H1 (cell line): ENCODE measurements at regions not wholly inside any gene's neighbourhood (a gene's known extent, or its start where the extent isn't known, plus 50 kb on each side); places are given as distances from the start of the nearest gene placed in this dataset.

ENCODE experiments used
- CTCF ChIA-PET: fragments of 300-600 bp; sonication (Branson Sonifier 250); formaldehyde crosslinking; loops from one replicate; lab custom pipeline; 2021; ENCODE audit not compliant: partially characterized antibody; lab: Charles Lee
- POLR2A ChIA-PET: fragments of 300-600 bp; sonication (Branson Sonifier 250); formaldehyde crosslinking; loops from one replicate; lab custom pipeline; 2021; ENCODE audit warnings: inconsistent platforms; ENCODE audit not compliant: partially characterized antibody; lab: Charles Lee
- DNase-seq, 2 experiments: peaks; one replicate each; pipeline versions ENCODE4 v3.0.0 to v3.0.0-alpha.2; 2010 to 2022; ENCODE audit warnings: low spot score in 2 of 2, low read depth in 1 of 2, mixed read lengths in 1 of 2
- FAIRE-seq: peaks from 2 replicates; lab custom pipeline; 2011; peaks lifted over from hg19 to GRCh38; lab: Jason Lieb, UNC
- H2AFZ ChIP-seq: 2 replicates; pipeline ENCODE4 v1.8.1; 2012; ENCODE audit warnings: low read length, inconsistent platforms
- H2AK5ac ChIP-seq: 2 replicates; pipeline ENCODE4 v1.6.1; 2013; ENCODE audit warnings: low read depth, low read length
- H2BK120ac ChIP-seq: replicated peaks from 2 replicates; pipeline ENCODE3; 2013; ENCODE audit warnings: low read depth, low read length, inconsistent platforms
- H2BK12ac ChIP-seq: 2 replicates; pipeline ENCODE4 v1.6.1; 2013; ENCODE audit warnings: low read depth, low read length
- H2BK15ac ChIP-seq: 2 replicates; pipeline ENCODE4 v1.6.1; 2013; ENCODE audit warnings: low read length
- H2BK20ac ChIP-seq: 2 replicates; pipeline ENCODE4 v1.6.1; 2013; ENCODE audit warnings: low read length
- H2BK5ac ChIP-seq: 2 replicates; pipeline ENCODE4 v1.6.1; 2013; ENCODE audit warnings: low read depth, low read length
- H3K14ac ChIP-seq: 2 replicates; pipeline ENCODE4 v1.6.1; 2013; ENCODE audit warnings: inconsistent platforms; ENCODE audit not compliant: insufficient read length
- H3K18ac ChIP-seq: 2 replicates; pipeline ENCODE4 v1.6.1; 2013; ENCODE audit warnings: low read length; ENCODE audit errors: extremely low read depth
- H3K23ac ChIP-seq: 2 replicates; pipeline ENCODE4 v1.6.1; 2013; ENCODE audit warnings: inconsistent platforms; ENCODE audit not compliant: insufficient read length
- H3K23me2 ChIP-seq: 2 replicates; pipeline ENCODE4 v1.6.1; 2013; ENCODE audit warnings: low read depth, low read length
- H3K27ac ChIP-seq: 2 replicates; pipeline ENCODE4 v1.6.1; 2011; ENCODE audit warnings: low read depth, low read length, inconsistent platforms
- H3K27me3 ChIP-seq, 4 experiments: replicated peaks in 1 of 4; 1 replicate in 1 of 4; 2 replicates in 3 of 4; pipeline versions ENCODE4 v1.6.1 to v1.8.1; 2011 to 2013; ENCODE audit warnings: low read length in 3 of 4, mild to moderate bottlenecking in 3 of 4, inconsistent platforms in 2 of 4, mixed read lengths in 2 of 4, moderate library complexity in 1 of 4; ENCODE audit not compliant: control insufficient read depth in 3 of 4, insufficient read depth in 3 of 4; ENCODE audit errors: extremely low read depth in 1 of 4
- H3K36me3 ChIP-seq, 4 experiments: 2 replicates each; pipeline versions ENCODE4 v1.6.1 to v1.8.1; 2011 to 2013; ENCODE audit warnings: mild to moderate bottlenecking in 4 of 4, low read length in 3 of 4, moderate library complexity in 2 of 4, control low read depth in 1 of 4, inconsistent platforms in 1 of 4; ENCODE audit not compliant: insufficient read depth in 4 of 4, control insufficient read depth in 2 of 4
- H3K4ac ChIP-seq: replicated peaks from 2 replicates; pipeline ENCODE3; 2013; ENCODE audit warnings: low read length, low read depth, mixed read lengths, inconsistent platforms; ENCODE audit not compliant: insufficient read length
- H3K4me1 ChIP-seq, 4 experiments: replicated peaks in 1 of 4; 1 replicate in 1 of 4; 2 replicates in 3 of 4; pipeline versions ENCODE4 v1.6.1 to v1.8.1; 2011 to 2013; ENCODE audit warnings: low read length in 3 of 4, inconsistent platforms in 2 of 4, mixed read lengths in 1 of 4; ENCODE audit not compliant: insufficient read depth in 4 of 4, control insufficient read depth in 3 of 4
- H3K4me2 ChIP-seq, 2 experiments: 2 replicates each; pipeline versions ENCODE4 v1.6.1 to v1.8.1; 2011 to 2013; ENCODE audit warnings: low read depth in 2 of 2, low read length in 2 of 2, control low read depth in 1 of 2, inconsistent platforms in 1 of 2, mild to moderate bottlenecking in 1 of 2; ENCODE audit not compliant: insufficient read depth in 1 of 2
- H3K4me3 ChIP-seq, 4 experiments: fragments of 200-600, 300-600 bp in 1 of 4; sonication (generic), shearing (Covaris generic), sonication (Bioruptor Twin) in 1 of 4; 2 replicates each; pipeline versions ENCODE4 v1.5.1 to v1.8.1; 2011 to 2016; ENCODE audit warnings: low read length in 4 of 4, low read depth in 3 of 4, control low read depth in 2 of 4, inconsistent platforms in 2 of 4, mild to moderate bottlenecking in 2 of 4, mixed read lengths in 1 of 4, moderate library complexity in 1 of 4; ENCODE audit not compliant: insufficient read depth in 2 of 4; ENCODE audit errors: extremely low read depth in 1 of 4
- H3K56ac ChIP-seq: replicated peaks from 2 replicates; pipeline ENCODE3; 2013; ENCODE audit warnings: low read depth, mild to moderate bottlenecking, mixed read lengths, low read length, inconsistent platforms; ENCODE audit not compliant: insufficient read length
- H3K79me1 ChIP-seq: 2 replicates; pipeline ENCODE4 v1.6.1; 2013; ENCODE audit warnings: low read depth, low read length, control low read depth
- H3K79me2 ChIP-seq, 2 experiments: 2 replicates each; pipeline versions ENCODE4 v1.6.1 to v1.8.1; 2012 to 2013; ENCODE audit warnings: low read length in 2 of 2, mild to moderate bottlenecking in 2 of 2, inconsistent platforms in 1 of 2; ENCODE audit not compliant: insufficient read depth in 2 of 2, control insufficient read depth in 1 of 2
- H3K9ac ChIP-seq, 4 experiments: replicated peaks in 1 of 4; 1 replicate in 1 of 4; 2 replicates in 3 of 4; pipeline versions ENCODE4 v1.6.1 to v1.8.1; 2011 to 2013; ENCODE audit warnings: low read depth in 3 of 4, low read length in 3 of 4, control low read depth in 2 of 4, mild to moderate bottlenecking in 2 of 4, moderate library complexity in 2 of 4, inconsistent platforms in 1 of 4; ENCODE audit errors: extremely low read depth in 1 of 4
- H3K9me3 ChIP-seq, 2 experiments: 2 replicates each; pipeline versions ENCODE4 v1.6.1 to v1.8.1; 2012 to 2013; ENCODE audit warnings: mild to moderate bottlenecking in 2 of 2, moderate library complexity in 2 of 2, control low read depth in 1 of 2, inconsistent platforms in 1 of 2, low read depth in 1 of 2, low read length in 1 of 2, mixed read lengths in 1 of 2; ENCODE audit not compliant: insufficient read depth in 2 of 2
- H4K20me1 ChIP-seq, 2 experiments: replicated peaks in 1 of 2; 2 replicates each; pipeline versions ENCODE3 to v1.8.1; 2011 to 2013; ENCODE audit warnings: inconsistent platforms in 2 of 2, low read length in 2 of 2, mild to moderate bottlenecking in 1 of 2; ENCODE audit not compliant: insufficient read depth in 2 of 2, control insufficient read depth in 1 of 2
- H4K5ac ChIP-seq: 2 replicates; pipeline ENCODE4 v1.6.1; 2013; ENCODE audit warnings: low read length, low read depth, mixed read lengths, inconsistent platforms; ENCODE audit not compliant: insufficient read length
- H4K8ac ChIP-seq: 2 replicates; pipeline ENCODE4 v1.8.0; 2013; ENCODE audit warnings: mild to moderate bottlenecking, moderate library complexity, low read length, inconsistent platforms; ENCODE audit not compliant: insufficient read depth; ENCODE audit errors: extremely low read depth
- H4K91ac ChIP-seq: replicated peaks from 2 replicates; pipeline ENCODE3; 2013; ENCODE audit warnings: low read length, mixed read lengths, inconsistent platforms; ENCODE audit not compliant: insufficient read length
- WGBS, 2 experiments: shearing (Covaris generic) in 1 of 2; methylation state at CpG; one replicate each; pipeline versions ENCODE4 v1.1.6 to v1.1.7; 2013 to 2015; ENCODE audit warnings: low lambda C conversion rate in 2 of 2, mixed read lengths in 2 of 2, inconsistent platforms in 1 of 2, low coverage in 1 of 2, missing lambda C conversion rate in 1 of 2; ENCODE audit not compliant: insufficient replicate concordance in 2 of 2, insufficient coverage in 1 of 2, insufficient read length in 1 of 2; ENCODE audit errors: extremely low coverage in 1 of 2, missing lambda C conversion rate in 1 of 2; 5-methylcytosine and 5-hydroxymethylcytosine counted together
- TF ChIP-seq, protein P1 (sequence below): fragments of 300-600 bp; sonication (generic); IDR thresholded peaks from 2 replicates; pipeline ENCODE4 v1.7.1; 2012; ENCODE audit warnings: low read length, moderate library complexity, mild to moderate bottlenecking, inconsistent platforms; ENCODE audit not compliant: insufficient replicate concordance

DNA sequence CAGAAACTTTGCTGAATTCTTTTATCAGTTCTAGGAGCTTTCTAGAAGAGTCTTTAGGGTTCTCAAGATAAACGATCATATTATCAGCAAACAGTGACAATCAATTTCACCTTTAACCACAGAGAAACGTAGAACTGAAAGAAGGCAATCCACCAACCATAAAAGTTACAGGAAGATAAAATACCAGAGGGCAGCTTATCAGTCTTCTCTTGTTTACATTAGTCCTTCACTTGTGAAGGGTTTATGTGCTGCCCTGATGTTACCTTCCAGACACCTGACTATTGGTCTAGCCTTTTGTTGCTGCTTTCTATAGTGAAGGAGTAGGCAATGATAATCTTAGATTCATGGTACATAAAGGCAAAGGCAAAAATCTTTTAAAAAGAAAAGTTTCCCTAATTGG lies 73.2 kb upstream of the EFCAB3 start:
- CTCF ChIA-PET, result no interaction called here
- TF ChIP-seq, protein P1, sequence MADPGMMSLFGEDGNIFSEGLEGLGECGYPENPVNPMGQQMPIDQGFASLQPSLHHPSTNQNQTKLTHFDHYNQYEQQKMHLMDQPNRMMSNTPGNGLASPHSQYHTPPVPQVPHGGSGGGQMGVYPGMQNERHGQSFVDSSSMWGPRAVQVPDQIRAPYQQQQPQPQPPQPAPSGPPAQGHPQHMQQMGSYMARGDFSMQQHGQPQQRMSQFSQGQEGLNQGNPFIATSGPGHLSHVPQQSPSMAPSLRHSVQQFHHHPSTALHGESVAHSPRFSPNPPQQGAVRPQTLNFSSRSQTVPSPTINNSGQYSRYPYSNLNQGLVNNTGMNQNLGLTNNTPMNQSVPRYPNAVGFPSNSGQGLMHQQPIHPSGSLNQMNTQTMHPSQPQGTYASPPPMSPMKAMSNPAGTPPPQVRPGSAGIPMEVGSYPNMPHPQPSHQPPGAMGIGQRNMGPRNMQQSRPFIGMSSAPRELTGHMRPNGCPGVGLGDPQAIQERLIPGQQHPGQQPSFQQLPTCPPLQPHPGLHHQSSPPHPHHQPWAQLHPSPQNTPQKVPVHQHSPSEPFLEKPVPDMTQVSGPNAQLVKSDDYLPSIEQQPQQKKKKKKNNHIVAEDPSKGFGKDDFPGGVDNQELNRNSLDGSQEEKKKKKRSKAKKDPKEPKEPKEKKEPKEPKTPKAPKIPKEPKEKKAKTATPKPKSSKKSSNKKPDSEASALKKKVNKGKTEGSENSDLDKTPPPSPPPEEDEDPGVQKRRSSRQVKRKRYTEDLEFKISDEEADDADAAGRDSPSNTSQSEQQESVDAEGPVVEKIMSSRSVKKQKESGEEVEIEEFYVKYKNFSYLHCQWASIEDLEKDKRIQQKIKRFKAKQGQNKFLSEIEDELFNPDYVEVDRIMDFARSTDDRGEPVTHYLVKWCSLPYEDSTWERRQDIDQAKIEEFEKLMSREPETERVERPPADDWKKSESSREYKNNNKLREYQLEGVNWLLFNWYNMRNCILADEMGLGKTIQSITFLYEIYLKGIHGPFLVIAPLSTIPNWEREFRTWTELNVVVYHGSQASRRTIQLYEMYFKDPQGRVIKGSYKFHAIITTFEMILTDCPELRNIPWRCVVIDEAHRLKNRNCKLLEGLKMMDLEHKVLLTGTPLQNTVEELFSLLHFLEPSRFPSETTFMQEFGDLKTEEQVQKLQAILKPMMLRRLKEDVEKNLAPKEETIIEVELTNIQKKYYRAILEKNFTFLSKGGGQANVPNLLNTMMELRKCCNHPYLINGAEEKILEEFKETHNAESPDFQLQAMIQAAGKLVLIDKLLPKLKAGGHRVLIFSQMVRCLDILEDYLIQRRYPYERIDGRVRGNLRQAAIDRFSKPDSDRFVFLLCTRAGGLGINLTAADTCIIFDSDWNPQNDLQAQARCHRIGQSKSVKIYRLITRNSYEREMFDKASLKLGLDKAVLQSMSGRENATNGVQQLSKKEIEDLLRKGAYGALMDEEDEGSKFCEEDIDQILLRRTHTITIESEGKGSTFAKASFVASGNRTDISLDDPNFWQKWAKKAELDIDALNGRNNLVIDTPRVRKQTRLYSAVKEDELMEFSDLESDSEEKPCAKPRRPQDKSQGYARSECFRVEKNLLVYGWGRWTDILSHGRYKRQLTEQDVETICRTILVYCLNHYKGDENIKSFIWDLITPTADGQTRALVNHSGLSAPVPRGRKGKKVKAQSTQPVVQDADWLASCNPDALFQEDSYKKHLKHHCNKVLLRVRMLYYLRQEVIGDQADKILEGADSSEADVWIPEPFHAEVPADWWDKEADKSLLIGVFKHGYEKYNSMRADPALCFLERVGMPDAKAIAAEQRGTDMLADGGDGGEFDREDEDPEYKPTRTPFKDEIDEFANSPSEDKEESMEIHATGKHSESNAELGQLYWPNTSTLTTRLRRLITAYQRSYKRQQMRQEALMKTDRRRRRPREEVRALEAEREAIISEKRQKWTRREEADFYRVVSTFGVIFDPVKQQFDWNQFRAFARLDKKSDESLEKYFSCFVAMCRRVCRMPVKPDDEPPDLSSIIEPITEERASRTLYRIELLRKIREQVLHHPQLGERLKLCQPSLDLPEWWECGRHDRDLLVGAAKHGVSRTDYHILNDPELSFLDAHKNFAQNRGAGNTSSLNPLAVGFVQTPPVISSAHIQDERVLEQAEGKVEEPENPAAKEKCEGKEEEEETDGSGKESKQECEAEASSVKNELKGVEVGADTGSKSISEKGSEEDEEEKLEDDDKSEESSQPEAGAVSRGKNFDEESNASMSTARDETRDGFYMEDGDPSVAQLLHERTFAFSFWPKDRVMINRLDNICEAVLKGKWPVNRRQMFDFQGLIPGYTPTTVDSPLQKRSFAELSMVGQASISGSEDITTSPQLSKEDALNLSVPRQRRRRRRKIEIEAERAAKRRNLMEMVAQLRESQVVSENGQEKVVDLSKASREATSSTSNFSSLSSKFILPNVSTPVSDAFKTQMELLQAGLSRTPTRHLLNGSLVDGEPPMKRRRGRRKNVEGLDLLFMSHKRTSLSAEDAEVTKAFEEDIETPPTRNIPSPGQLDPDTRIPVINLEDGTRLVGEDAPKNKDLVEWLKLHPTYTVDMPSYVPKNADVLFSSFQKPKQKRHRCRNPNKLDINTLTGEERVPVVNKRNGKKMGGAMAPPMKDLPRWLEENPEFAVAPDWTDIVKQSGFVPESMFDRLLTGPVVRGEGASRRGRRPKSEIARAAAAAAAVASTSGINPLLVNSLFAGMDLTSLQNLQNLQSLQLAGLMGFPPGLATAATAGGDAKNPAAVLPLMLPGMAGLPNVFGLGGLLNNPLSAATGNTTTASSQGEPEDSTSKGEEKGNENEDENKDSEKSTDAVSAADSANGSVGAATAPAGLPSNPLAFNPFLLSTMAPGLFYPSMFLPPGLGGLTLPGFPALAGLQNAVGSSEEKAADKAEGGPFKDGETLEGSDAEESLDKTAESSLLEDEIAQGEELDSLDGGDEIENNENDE, result no peak

More for the DNA sequence above, 73.2 kb upstream of the EFCAB3 start:
- Histone ChIP-seq H3K14ac (no peak overlapping the region), H2BK120ac (no peak overlapping the region), H3K56ac (no peak overlapping the region), H3K23me2 (no peaks in the 10 kb centered on the region; the same call in 1 of the 2 replicates), H4K91ac (no peak overlapping the region), H2BK20ac (no peak overlapping the region), H2AK5ac (no peak overlapping the region), H3K4me1 (no peaks in the 10 kb centered on the region), H3K4me3 (no peak overlapping the region), H4K20me1 (no peaks in the 10 kb centered on the region), H3K79me2 (no peaks in the 10 kb centered on the region), H3K4ac (no peak overlapping the region), H3K36me3 (no peaks in the 10 kb centered on the region), H4K5ac (no peak overlapping the region), H2BK15ac (no peak overlapping the region), H3K27ac (no peak overlapping the region), H2AFZ (no peak overlapping the region), H3K79me1 (no peaks in the 10 kb centered on the region), H3K27me3 (no peaks in the 10 kb centered on the region), H2BK12ac (no peak overlapping the region), H3K18ac (no peak overlapping the region), H4K8ac (no peak overlapping the region), H2BK5ac (no peak overlapping the region), H3K9me3 (no peaks in the 10 kb centered on the region), H3K9ac (no peak overlapping the region), H3K23ac (no peak overlapping the region), H3K4me2 (no peak overlapping the region)
- POLR2A ChIA-PET, result no interaction called here
- no peak for FAIRE-seq
- no peak for DNase-seq
- 86% methylated on average over 2 of the region's 2 CpGs; no CpG with 5 or more reads in 1 of the 2 experiments for WGBS, 2 experiments
